HG03520 (cell line): ENCODE measurements at regions not wholly inside any gene's neighbourhood (a gene's known extent, or its start where the extent isn't known, plus 50 kb on each side); places are given as distances from the start of the nearest gene placed in this dataset.
"Not testable (repeated sequence)": the region's sequence is repeated elsewhere in the genome, so short reads cannot be mapped to it uniquely, and the experiment has no call there.

Source experiments
- ATAC-seq: cut with Tn5 transposase; IDR thresholded peaks from one replicate; pipeline ENCODE4 v1.9.1; 2021; ENCODE audit warnings: mild to moderate bottlenecking, moderate library complexity; ENCODE audit not compliant: unreplicated experiment

DNA sequence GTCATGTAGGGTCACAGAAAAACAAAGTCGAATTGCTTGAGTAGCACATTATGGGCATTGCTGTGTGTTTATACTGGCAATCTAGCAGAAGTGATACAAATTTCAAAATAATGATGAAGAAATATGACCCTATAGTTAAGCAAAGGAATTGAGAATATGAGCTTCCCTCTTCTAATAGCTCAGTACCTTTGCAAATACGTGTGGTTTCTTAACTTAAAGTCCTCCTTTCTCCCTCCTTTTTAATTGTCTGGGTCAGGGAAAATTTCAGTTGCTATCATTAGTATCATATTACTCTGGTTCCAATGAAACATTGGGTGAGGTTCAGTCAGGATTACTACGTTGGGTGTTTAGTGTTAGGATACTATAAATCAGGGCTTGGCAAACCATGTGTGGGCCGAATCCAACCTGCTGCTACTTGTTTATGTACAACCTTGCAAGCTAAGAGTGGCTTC is 166.8 kb upstream of the CARMIL1 start:
- no peak for ATAC-seq

DNA sequence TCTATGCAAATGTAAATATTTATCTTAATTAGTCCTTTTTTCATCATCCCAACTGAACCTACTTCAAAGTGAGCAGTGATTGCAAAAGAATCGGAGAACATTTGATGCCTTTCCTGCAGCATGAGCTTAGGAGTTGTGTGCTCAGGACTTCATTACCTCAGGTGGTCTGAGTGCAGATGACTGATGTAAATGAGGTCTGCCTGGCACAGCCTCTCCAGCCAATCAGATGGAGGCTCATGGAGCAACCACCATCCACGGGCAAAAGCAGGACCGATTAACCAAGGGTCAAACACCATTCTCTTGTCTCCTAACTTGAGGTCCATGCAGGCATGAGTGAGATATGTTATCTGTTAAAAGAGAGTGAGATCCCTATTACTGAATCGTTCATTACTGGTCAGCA is 165.7 kb upstream of the CARMIL1 start:
- ATAC-seq = no peak

DNA sequence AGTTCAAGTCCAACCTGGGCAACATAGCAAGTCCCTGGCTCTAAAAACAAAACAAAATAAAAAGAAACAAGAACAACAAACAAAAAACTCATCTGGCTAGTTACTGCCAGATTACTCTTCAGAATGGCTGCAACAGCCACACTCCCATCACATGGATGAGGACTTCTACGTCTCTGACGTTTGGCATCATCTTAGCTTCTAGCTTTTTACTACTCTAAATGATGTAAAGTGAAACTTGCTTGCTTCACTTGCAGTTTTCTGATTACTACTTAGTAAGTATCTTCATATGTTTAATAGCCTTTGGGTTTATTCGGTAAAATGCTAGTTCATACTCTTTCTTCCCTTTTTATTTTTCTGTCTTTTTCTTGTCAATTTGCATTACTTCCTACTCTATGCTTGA is 161.1 kb upstream of the CARMIL1 start:
- no peak for ATAC-seq

DNA sequence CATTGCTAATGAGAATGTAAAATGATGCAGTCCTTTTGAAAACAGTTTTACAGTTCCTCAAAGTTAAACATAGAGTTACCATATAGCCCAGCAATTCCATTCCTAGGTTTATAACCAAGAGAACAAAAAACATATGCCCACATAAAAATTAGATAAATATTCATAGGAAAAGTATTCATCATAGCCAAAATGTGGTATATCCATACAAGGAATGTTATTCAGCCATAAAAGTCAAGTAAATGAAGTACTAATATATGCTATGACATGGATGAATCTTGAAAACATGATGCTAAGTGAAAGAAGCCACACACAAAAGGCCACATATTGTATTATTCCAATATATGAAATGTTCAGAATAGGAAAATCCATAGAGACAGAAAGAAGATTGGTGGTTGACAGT is 158.0 kb upstream of the CARMIL1 start:
- no peak for ATAC-seq

DNA sequence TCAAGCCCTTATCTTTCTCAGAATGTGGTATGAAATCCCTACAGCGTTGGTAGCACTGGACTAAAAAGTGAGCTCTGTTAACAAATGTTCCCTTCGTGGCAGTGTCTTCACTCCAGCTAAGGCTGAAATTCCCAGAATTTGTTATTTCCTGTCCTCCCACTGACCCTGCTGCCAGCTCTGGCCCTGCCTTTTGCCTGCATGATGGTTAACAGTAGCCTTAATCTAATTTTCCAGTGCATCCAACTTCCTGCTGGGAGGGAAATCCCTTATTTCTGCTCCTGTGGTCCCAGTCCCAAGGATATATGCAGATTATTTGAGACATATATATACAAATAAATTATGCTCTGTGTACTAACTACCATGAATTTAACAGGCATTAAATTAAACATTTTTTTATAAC is 157.2 kb upstream of the CARMIL1 start:
- no peak for ATAC-seq

DNA sequence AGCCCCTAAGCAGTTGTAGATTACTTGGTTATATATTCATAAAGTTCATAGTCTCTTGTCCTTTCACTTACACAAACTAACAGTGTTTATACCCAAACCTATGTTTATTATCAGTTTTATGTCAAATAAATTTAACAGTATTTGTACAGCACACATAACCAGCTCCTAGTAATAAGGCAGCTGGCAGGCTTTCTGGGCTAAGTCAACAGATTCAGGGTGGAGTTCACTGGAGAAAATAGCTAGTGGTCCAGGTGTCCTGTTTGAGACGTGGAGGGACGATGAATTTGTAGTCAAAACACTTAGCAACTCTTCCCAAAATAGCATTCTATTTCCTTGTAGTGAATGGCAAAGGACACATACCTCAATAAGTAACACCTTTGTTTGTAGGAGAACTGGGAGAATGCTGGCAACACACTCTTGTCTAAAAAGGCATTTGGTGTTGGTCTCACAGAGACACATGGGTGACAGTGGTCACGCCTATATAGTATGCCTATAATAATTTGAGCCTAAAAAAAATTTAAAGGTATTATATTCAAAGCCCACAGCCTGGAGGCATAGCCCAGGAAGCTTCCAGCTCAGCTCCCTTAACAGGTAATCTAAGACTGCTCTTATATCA is 156.4 kb upstream of the CARMIL1 start:
- no peak for ATAC-seq

DNA sequence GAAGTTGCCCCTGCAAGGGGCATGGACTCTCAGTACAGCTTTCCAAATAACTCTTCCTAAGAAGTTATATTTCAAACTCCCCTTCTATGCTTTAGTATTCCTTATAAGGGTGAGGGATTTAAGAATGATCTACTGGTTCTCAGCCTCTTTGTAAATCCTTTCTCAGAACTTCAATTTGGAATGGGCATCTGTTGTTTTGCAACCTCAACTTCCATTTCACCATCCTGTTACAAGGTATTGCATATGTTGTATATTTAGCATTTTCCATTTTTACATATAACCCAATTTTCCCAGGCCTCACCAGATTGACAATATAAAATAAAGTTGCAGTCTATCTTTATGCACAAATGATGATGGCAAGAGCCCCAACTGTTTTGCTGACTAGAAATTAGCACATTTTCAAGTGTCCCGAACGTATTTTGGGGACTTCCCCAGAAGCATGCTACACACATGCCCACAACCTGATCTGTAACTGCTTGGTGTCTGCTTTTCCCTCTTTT is 154.9 kb upstream of the CARMIL1 start:
- ATAC-seq = no peak

DNA sequence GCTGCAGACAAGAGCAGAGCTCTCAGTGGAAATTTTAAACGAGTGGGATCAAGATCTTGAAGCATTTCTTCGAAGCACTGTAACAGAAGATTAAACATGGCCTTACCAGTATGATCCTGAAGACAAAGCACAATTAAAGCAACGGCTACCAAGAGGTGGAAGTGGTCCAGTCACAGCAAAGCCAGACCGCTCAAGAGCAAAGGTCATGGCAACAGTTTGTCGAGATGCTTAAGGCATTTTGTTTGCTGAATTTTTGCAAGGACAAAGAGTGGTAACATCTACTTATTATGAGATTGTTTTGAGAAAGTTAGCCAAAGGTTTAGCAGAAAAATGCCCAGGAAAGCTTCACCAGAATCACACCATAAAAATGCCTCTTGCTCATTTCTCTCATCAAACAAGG is 153.4 kb upstream of the CARMIL1 start:
- no peak for ATAC-seq

DNA sequence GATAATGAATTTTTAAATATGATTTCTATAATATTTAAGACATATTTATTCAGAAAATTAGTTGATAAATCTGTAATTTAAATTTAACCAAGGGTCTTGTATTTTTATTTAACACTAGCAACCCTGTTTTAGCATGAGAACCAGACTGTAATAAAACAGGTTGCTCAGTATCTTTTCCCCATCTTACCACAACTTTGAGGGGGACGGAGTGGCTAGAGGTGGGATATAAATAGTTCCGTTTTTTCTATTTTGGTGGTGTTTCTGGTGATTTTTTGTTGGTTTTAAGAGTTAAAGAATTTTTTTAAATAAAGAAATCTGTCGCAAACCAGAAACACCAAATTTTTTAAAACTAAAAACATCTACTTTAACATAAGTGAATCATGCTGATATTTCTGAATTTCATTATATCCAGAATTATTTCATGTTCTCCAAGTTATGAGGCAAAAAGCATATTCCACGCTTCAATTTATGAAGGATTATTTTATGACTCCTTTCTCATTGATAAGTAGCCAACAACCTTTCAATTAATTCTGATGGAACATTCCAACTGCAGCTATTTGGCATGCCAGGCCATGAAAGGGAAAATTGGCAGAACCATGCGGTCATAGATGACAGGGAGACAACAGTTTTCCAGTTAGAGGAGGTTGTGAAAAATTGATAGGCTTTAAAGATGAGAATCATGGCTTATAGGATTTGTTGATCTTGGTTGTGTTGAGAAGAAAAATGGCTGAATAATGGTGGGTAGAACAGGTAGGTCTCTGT is 151.9 kb upstream of the CARMIL1 start:
- no peak for ATAC-seq

DNA sequence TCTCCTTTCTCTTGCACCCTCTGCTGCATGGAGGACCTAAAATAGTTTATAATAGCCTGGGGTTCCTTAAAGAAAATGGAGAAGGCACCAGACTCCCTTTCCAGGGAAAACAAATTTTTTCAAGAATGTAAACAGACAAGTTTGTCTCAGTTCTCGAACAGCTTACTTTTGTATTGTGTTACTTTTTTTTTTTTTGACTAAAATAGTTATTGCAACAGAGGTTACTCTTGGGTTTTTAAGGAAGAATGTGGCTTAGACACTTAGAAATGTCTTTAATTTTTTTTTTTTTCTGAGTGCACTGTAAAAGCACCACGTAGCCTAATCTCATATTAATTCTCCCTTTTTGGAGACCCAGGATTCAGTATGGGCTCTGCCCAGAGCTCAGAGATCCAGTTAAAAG is 148.7 kb upstream of the CARMIL1 start:
- no peak for ATAC-seq

DNA sequence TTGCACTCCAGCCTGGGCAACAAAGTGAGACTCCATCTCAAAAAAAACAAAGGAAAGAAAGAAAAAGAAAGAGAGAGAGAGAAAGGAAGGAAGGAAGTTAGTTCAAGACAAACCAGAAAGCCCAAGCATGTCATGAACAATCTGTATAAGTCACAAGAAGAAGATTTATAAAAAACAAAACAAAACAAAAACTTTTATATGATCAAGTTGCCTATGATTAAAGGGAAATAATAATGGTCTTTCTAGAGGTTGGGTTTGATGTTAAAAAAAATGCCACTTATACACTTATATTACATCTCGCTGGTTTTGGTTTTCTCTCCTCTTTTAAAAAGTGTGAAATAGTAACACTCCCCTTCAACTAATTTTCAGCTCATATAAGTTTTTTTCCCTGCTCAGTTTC is 146.2 kb upstream of the CARMIL1 start:
- ATAC-seq = no peak

DNA sequence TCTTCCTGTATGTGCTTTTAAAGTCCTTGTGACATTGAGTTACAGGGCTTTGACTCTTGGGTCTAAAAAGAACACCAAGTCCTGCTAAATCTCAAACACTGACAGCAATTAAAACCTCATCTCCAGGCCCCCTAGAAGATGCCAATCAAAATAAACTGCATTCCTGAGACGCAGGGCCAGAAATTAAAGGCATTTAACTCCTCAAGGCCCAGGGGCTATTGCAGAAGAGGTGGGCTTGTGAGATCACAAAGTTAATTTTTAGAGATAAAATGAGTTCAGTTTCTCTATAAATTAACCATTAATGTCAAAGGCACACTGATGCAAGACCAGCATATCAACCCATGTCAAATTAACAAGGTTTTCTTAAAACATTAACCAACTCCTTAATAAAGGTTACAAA is 145.6 kb upstream of the CARMIL1 start:
- ATAC-seq = no peak

DNA sequence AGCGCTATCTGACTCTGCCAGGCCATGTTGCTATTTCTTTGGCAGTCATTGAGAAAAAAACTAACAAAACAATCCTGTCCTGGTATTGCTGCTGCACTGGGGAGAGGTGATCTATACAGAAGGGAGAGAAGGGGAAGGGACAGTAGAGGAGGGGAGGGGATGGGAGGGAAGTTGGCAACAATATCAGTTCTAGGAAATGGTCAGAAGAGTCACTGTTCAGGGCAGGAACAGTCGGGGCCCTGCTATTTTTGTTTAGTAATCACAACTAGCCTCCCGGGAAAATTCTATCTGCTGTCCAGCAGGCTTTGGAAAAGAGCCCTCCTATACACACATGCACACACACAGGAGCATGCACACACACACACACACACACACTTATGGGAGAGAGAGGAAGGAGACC is 142.3 kb upstream of the CARMIL1 start:
- ATAC-seq = no peak

DNA sequence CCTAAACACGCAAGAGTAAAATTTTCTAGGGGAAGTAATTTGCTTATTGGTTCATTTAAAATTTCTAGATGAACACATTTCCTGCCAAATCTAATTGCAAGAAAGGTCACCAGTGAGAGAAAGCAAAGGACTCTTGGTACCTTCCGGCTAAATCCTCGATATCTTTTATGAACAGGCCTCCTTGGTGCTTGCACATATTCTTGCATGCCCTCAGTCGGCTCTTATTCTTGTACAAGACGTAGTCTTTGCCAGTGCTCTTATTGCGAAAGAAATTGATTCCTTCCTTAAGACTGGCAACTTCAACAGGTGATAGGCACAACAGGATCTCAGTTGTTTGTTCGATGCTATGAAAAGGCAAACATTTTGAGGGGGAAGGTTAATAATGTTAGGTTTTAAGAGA is 141.7 kb upstream of the CARMIL1 start:
- no peak for ATAC-seq

DNA sequence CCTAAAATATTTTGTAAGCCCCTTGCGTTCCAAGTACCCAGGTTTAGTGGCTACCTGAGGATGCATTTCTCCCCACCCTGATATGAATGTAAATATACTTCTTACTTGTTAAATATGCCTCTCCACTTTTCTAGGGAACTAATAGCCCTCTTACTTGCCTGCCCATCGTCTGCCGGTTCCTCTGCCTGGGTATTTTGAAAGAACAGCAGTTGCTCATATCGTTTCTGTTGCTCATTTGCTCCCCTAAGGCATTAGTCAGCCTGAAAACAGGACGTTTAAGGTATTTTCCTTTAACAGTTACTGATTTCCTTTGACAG is 141.3 kb upstream of the CARMIL1 start:
- no peak for ATAC-seq

DNA sequence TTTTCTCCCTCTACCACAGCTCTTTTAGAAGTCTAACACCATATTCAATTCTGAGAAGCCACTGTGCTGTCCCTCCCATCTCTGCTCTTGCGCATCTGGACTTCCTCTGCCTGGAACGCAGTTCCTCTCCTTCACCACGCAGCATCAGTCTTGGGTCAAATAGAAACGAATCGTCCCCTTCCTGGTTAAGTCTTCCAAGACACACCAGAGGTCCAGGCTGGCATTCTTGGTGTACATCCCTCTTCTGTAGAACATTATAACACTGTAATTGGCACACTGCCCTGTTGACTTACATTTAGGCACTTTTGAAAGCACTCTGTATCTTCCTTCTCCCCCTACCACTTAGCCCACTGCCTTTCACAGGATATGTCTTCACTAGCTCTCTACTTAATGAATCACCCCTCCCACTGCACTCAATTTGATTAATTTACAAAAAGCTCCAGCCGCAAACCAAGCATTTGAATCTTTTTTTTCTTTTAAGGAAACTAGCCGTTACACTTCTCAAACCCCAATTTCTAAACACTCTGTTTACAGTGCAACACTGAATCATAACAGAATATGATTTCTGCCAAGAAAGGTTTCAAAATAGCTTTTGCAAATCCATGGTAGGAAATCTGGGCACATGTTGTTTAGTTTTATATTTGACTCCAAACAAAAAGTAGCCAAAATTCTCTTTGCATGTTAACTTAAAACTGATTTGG is 140.8 kb upstream of the CARMIL1 start:
- ATAC-seq = peak; percentile 86

DNA sequence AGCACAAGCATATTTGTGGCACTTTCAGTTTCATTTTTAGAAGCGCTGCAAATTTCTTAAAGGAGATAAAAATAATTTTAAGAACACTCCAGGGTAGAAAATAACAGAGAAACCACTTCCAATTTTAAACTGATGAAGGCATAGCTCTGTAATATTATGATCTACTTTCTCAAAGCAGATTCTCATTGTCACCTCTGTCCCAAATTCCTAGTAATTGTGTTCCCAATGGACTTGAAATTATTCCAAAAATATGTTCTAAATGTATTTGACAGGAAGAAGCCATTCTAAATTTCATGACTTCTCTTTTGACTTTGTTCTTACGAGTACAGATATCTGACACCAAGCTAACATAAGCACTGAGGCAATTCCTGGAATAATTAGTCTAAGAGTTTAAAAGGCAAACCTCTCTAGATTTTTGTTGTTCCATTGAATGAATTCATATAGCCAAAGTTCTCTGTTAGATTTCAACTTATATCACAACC is 140.2 kb upstream of the CARMIL1 start:
- ATAC-seq = no peak

DNA sequence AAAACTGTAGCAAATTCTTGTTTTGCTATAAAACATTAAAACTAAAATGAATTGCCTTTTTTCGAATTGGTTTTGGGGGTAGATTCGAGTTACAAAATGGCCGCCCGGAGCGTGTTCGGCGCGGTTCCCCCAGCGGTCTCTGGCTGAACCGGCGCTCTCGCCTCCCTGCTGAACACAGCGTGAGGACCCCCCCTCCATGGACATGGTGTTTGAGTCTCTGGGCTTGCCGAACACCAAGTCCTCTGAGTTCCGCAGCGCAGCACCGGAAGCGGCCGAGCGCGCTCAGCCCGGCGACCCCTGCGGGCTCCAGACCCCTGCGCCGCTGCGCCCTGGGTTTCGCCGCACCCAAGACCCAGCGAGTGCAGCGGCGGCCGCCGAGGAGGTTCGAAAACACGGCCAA is 139.6 kb upstream of the CARMIL1 start:
- ATAC-seq = not testable (repeated sequence)

DNA sequence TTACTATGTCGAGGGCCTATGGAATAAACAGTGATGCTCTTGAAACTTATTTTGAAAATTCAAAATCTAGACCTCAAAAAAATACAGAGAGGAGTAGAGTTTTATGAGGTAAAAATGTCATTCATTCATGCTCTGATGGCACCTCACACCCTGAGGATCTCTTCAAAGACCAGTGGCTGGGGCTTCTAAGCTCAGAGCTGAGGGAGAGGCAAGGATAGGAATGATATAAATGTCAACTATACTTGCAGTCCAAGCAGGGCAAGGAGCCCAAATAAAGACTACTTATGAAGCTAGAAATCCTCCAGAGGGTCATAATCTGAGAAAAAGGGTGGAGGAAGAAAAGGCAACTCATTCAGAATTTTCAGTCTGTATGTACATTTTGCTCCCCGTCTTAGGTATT is 136.7 kb upstream of the CARMIL1 start:
- no peak for ATAC-seq

DNA sequence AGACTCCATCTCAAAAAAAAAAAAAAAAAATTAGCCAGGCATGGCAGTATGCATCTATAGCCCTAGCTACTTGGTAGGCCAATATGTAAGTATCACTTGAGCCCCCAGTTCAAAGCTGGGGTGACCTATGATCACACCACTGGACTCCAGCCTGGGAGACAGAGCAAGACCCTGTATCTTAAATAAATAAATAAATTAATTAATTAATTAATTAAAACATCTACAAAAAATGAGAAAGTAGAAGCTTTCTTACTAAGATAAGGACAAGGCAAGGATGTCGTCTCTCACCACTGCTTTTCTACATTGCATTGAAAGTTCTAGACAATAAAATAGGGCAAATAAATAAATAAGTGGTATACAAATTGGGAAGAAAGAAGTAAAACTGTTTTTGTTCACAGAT is 134.3 kb upstream of the CARMIL1 start:
- ATAC-seq = no peak

DNA sequence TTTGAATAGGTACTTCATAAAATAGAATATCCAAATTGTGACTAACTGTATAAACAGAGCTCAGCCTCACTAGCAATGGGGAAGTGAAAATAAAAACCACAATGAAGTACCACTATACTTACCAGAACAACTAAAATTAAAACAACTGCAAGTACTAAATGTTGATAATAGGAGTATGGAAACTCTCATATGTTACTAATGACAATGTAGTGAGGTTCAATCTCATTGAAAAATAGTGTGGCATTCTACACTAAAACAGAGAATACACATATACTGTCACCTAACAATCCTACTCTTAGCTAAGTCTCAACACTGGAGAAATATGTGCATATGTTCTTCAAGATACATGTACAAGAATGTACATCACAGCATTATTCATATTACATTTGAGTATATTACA is 132.0 kb upstream of the CARMIL1 start:
- peak; percentile 96 for ATAC-seq

DNA sequence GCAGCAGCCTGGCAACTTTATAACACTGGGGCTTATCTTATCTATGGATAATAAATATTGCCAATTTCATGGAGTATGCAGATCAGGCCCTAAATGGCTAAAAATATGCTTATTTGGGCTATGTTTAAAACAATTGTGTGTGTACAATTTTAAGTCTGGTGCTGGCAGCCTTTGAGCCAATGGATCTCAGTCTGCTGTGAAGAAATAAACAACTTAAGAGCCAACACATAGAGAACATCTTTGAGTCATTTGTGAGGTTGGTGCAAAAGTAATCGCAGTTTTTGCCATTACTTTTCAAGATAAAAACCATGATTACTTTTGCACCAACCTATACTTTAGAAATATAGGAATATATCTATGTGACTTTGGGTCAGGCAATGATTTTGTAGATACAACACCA is 129.1 kb upstream of the CARMIL1 start:
- no peak for ATAC-seq
